Activated naive CD8-positive, alpha-beta T cell treated with anti-CD3 and anti-CD28 coated beads, Interleukin-2, amount 10 ng/mL, durations not matched to agents 7 days and 5 days (primary cell): ENCODE measurements at regions not wholly inside any gene's neighbourhood (a gene's known extent, or its start where the extent isn't known, plus 50 kb on each side); places are given as distances from the start of the nearest gene placed in this dataset.
"Not testable (repeated sequence)": the region's sequence is repeated elsewhere in the genome, so short reads cannot be mapped to it uniquely, and the experiment has no call there.

Source experiments
- ATAC-seq: fragments of 150-1000 bp; cut with Tn5 transposase; one replicate; pipeline ENCODE4 v1.10.0; 2021; ENCODE audit warnings: low read depth, moderate library complexity
- POLR2A ChIA-PET: fragments of 350-600 bp; sonication (Branson Sonifier 250); formaldehyde crosslinking; loops from one replicate; lab custom pipeline; 2021; ENCODE audit warnings: antibody characterized with exemption; lab: Charles Lee
- DNase-seq: peaks from one replicate; pipeline ENCODE4 v3.0.0; 2021
- H3K27ac Mint-ChIP-seq: one replicate; pipeline ENCODE4 v1.8.0; 2022; ENCODE audit warnings: mild to moderate bottlenecking, mixed read lengths
- H3K27me3 Mint-ChIP-seq: one replicate; pipeline ENCODE4 v1.8.0; 2022; ENCODE audit warnings: mild to moderate bottlenecking, moderate library complexity, mixed read lengths
- H3K36me3 Mint-ChIP-seq: one replicate; pipeline ENCODE4 v1.8.0; 2021; ENCODE audit warnings: mild to moderate bottlenecking, mixed read lengths
- H3K4me1 Mint-ChIP-seq: one replicate; pipeline ENCODE4 v1.8.0; 2021; ENCODE audit warnings: mixed read lengths
- H3K4me3 Mint-ChIP-seq: one replicate; pipeline ENCODE4 v1.8.0; 2022; ENCODE audit warnings: mild to moderate bottlenecking, moderate library complexity, mixed read lengths
- H3K9me3 Mint-ChIP-seq: one replicate; pipeline ENCODE4 v1.8.0; 2021; ENCODE audit warnings: mixed read lengths

GRCh38 chr5:155822177-155822576 lies 504.8 kb upstream of the SGCD start:
- Mint-ChIP-seq H3K36me3 (no peaks in the 10 kb centered on the region), H3K27me3 (no peaks in the 10 kb centered on the region), H3K4me1 (no peaks in the 10 kb centered on the region), H3K27ac (no peak overlapping the region), H3K9me3 (no peaks in the 10 kb centered on the region), H3K4me3 (no peak overlapping the region)
- DNase-seq (no peak), ATAC-seq (no peak)
- POLR2A ChIA-PET: no interaction called here

- DNase-seq: no peak
- Mint-ChIP-seq H3K9me3 (no peaks in the 10 kb centered on the region), H3K4me3 (no peak overlapping the region), H3K27ac (no peak overlapping the region), H3K27me3 (no peaks in the 10 kb centered on the region), H3K4me1 (no peaks in the 10 kb centered on the region), H3K36me3 (no peaks in the 10 kb centered on the region)
- POLR2A ChIA-PET: no interaction called here
- ATAC-seq: no peak
Observed at GRCh38 chr5:155826611-155827507, 500.1 kb upstream of the SGCD start.

- H3K4me1 Mint-ChIP-seq, H3K27me3 Mint-ChIP-seq, H3K36me3 Mint-ChIP-seq, H3K27ac Mint-ChIP-seq, ATAC-seq, DNase-seq, POLR2A ChIA-PET, H3K9me3 Mint-ChIP-seq, H3K4me3 Mint-ChIP-seq: not testable (repeated sequence)
Observed at GRCh38 chr5:155827508-155827815, 499.5 kb upstream of the SGCD start.

GRCh38 chr5:155827949-155828348 lies 499.0 kb upstream of the SGCD start:
- H3K9me3 Mint-ChIP-seq: no peaks in the 10 kb centered on the region

DNA sequence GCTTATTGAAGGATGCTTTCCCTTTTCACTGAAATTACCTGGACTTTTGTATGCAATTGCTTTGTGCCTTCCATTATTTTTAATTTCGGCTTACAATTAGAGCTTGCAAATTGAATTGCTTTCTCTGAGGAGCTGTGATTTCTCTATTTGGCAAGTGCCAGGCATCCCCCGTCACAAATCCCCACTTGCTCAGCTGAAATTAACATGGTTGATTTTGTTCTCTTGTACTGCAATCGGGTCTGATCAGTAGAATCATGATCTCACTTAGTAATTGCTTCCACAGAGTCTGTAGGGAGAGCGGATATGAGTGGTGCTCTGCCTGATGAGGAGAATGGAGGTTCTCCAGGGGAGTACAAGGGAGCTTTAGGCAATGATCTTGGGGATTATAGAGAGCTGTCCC lies 495.5 kb upstream of the SGCD start:
- Mint-ChIP-seq H3K4me1 (no peaks in the 10 kb centered on the region), H3K9me3 (no peaks in the 10 kb centered on the region), H3K4me3 (no peak overlapping the region), H3K36me3 (no peaks in the 10 kb centered on the region), H3K27me3 (no peaks in the 10 kb centered on the region), H3K27ac (no peak overlapping the region)
- ATAC-seq (no peak), DNase-seq (no peak)
- POLR2A ChIA-PET: no interaction called here

More at GRCh38 chr5:155827949-155828348, 499.0 kb upstream of the SGCD start:
- DNase-seq (no peak), ATAC-seq (no peak)
- Mint-ChIP-seq H3K27ac (no peak overlapping the region), H3K4me3 (no peak overlapping the region), H3K27me3 (no peaks in the 10 kb centered on the region), H3K36me3 (no peaks in the 10 kb centered on the region), H3K4me1 (no peaks in the 10 kb centered on the region)
- POLR2A ChIA-PET: no interaction called here

DNA sequence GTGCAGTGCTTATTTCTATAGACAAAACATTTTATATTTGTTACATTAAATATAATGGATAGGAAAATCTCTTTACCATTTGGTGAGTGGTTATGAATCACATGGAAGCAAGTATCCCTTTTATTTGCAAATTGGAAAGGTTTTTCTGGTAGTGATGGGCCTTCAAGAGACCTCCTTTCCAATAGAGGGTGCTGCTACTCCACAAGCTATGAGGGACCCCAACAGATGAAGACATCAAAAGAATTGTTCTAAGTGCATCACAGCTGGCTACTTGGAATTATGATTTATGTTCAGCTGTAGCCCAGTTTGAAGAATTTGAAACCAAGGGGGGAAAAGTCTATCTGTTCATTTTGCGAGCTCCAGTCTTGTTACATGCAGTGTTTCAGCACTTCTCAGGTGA lies 493.7 kb upstream of the SGCD start:
- DNase-seq (no peak), ATAC-seq (no peak)
- H3K4me3 Mint-ChIP-seq: no peak overlapping the region

GRCh38 chr5:155834271-155834975 lies 492.5 kb upstream of the SGCD start:
- Mint-ChIP-seq H3K4me3 (no peak overlapping the region), H3K9me3 (no peaks in the 10 kb centered on the region), H3K4me1 (no peaks in the 10 kb centered on the region), H3K27ac (no peak overlapping the region), H3K27me3 (no peaks in the 10 kb centered on the region), H3K36me3 (no peaks in the 10 kb centered on the region)
- DNase-seq: no peak
- ATAC-seq: no peak
- POLR2A ChIA-PET: no interaction called here

More for the DNA sequence above, 493.7 kb upstream of the SGCD start:
- no peaks in the 10 kb centered on the region for H3K27me3 Mint-ChIP-seq
- H3K9me3 Mint-ChIP-seq: no peaks in the 10 kb centered on the region
- H3K27ac Mint-ChIP-seq: no peak overlapping the region
- POLR2A ChIA-PET: no interaction called here
- no peaks in the 10 kb centered on the region for H3K36me3 Mint-ChIP-seq
- no peaks in the 10 kb centered on the region for H3K4me1 Mint-ChIP-seq

GRCh38 chr5:155836089-155836803 lies 490.7 kb upstream of the SGCD start:
- no peaks in the 10 kb centered on the region for H3K36me3 Mint-ChIP-seq
- H3K4me3 Mint-ChIP-seq: no peak overlapping the region
- DNase-seq: no peak
- H3K27ac Mint-ChIP-seq: no peak overlapping the region
- POLR2A ChIA-PET: no interaction called here
- no peak for ATAC-seq
- H3K27me3 Mint-ChIP-seq: no peaks in the 10 kb centered on the region
- no peaks in the 10 kb centered on the region for H3K4me1 Mint-ChIP-seq
- H3K9me3 Mint-ChIP-seq: no peaks in the 10 kb centered on the region

- H3K36me3 Mint-ChIP-seq: no peaks in the 10 kb centered on the region
- no peak overlapping the region for H3K27ac Mint-ChIP-seq
- no peaks in the 10 kb centered on the region for H3K27me3 Mint-ChIP-seq
- no peak for ATAC-seq
- no peaks in the 10 kb centered on the region for H3K9me3 Mint-ChIP-seq
- POLR2A ChIA-PET: no interaction called here
- H3K4me1 Mint-ChIP-seq: no peaks in the 10 kb centered on the region
- no peak overlapping the region for H3K4me3 Mint-ChIP-seq
- DNase-seq: no peak
Observed at GRCh38 chr5:155838394-155838793, 488.6 kb upstream of the SGCD start.

DNA sequence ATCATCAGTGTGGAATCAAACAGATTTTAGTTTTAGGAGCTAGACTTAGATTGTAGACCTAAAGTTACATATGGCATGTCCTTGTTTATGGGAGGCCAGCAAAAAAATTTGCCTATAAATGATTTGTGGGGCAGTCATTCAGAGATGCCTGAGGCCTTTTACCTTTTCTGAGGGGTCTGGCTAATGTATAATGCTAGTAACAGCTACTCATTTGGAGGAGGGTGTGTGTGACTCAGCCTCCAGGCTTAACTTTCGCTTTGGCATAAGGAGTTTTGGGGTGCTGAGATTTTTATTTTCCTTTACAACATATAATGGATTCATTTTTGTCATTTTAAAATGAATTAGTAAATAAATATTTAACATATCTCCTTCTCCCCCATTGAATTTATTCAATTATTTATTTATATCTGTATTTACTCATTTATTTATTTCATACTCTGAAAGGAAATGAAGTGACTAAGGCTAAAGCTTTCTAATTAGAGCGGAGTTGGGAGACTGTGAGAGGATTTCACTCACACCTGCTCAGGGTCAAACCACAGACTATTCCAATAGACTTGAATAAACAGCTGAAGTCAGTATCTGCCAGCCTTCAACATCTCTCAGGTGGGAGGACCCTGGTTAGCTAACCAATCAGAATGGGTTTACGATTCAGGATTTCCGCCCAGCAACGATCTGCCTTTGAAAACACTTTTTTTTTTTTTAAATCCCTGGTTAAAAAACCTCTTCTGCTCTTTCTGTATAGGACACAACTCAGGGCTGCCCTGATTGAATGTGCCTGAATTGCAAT lies 487.5 kb upstream of the SGCD start:
- H3K4me1 Mint-ChIP-seq: no peaks in the 10 kb centered on the region
- DNase-seq (no peak), ATAC-seq (no peak)
- no peaks in the 10 kb centered on the region for H3K27me3 Mint-ChIP-seq
- no peaks in the 10 kb centered on the region for H3K9me3 Mint-ChIP-seq
- POLR2A ChIA-PET: no interaction called here
- no peak overlapping the region for H3K4me3 Mint-ChIP-seq
- no peak overlapping the region for H3K27ac Mint-ChIP-seq
- no peaks in the 10 kb centered on the region for H3K36me3 Mint-ChIP-seq

GRCh38 chr5:155844542-155844941 lies 482.4 kb upstream of the SGCD start:
- Mint-ChIP-seq H3K9me3 (no peaks in the 10 kb centered on the region), H3K36me3 (no peaks in the 10 kb centered on the region), H3K27ac (no peak overlapping the region), H3K4me3 (no peak overlapping the region), H3K27me3 (no peaks in the 10 kb centered on the region), H3K4me1 (no peaks in the 10 kb centered on the region)
- ATAC-seq (no peak), DNase-seq (no peak)
- POLR2A ChIA-PET: no interaction called here

DNA sequence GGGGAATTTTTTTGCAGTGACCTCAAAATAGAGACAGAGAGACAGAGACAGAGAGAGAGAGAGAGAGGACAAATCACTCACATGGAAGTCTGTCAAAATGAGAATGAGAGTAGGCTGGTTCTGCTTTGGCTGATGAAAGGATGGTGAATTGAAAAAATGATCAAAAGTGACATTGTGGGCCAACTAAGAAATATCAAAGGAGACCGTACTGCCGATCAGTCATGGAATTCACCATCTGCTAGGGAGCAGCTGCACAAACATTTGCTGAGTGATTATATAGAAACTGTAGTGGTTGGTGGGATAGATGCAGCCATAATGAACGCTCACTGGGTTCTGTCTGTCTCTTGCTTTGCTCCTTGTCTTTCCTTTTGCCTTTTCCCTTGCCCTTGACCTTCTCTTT lies 476.6 kb upstream of the SGCD start:
- POLR2A ChIA-PET: no interaction called here
- H3K27me3 Mint-ChIP-seq: peaks cover 2% of the 10 kb centered on the region
- DNase-seq (no peak), ATAC-seq (no peak)
- H3K27ac Mint-ChIP-seq: no peak overlapping the region
- H3K9me3 Mint-ChIP-seq: no peaks in the 10 kb centered on the region
- H3K4me1 Mint-ChIP-seq: no peaks in the 10 kb centered on the region
- no peak overlapping the region for H3K4me3 Mint-ChIP-seq
- H3K36me3 Mint-ChIP-seq: no peaks in the 10 kb centered on the region

- Mint-ChIP-seq H3K27me3 (no peaks in the 10 kb centered on the region), H3K9me3 (no peaks in the 10 kb centered on the region), H3K36me3 (no peaks in the 10 kb centered on the region), H3K4me1 (no peaks in the 10 kb centered on the region), H3K4me3 (no peak overlapping the region), H3K27ac (no peak overlapping the region)
- POLR2A ChIA-PET: no interaction called here
- ATAC-seq (no peak), DNase-seq (no peak)
Observed at GRCh38 chr5:155866971-155867370, 460.0 kb upstream of the SGCD start.
